SK-N-MC (cell line): ENCODE measurements at regions not wholly inside any gene's neighbourhood (a gene's known extent, or its start where the extent isn't known, plus 50 kb on each side); places are given as distances from the start of the nearest gene placed in this dataset.
A peak's percentile ranks its signal among the peaks of the same experiment; 100 is the strongest.

Experiments
- DNase-seq: peaks from one replicate; pipeline ENCODE4 v3.0.0-alpha.2; 2011; ENCODE audit warnings: low read depth, low spot score
- H3K27ac ChIP-seq: fragments of 200-600 bp; sonication (generic); 2 replicates; pipeline ENCODE4 v1.5.1; 2016; ENCODE audit warnings: mixed run types
- H3K36me3 ChIP-seq: fragments of 200-600 bp; sonication (generic); 2 replicates; pipeline ENCODE4 v1.6.1; 2017; ENCODE audit warnings: antibody characterized with exemption, low read length, mixed read lengths; ENCODE audit not compliant: insufficient read depth
- H3K4me3 ChIP-seq: fragments of 200-600 bp; sonication (generic); 2 replicates; pipeline ENCODE4 v1.5.1; 2016
- H3K9ac ChIP-seq: fragments of 200-600 bp; sonication (generic); 2 replicates; pipeline ENCODE4 v1.8.0; 2017; ENCODE audit warnings: mixed run types, mixed read lengths; ENCODE audit not compliant: insufficient read length
- H3K9me3 ChIP-seq: fragments of 200-600 bp; sonication (generic); 2 replicates; pipeline ENCODE4 v1.6.1; 2017; ENCODE audit warnings: low read depth, mild to moderate bottlenecking, antibody characterized with exemption, low read length, moderate library complexity, mixed read lengths
- EZH2 ChIP-seq: fragments of 200-600 bp; sonication (generic); IDR thresholded peaks from one replicate; pipeline ENCODE4 v1.6.1; 2017; ENCODE audit warnings: antibody characterized with exemption
- FOXP2 ChIP-seq: optimal IDR thresholded peaks from 2 replicates; pipeline ENCODE3; 2011; ENCODE audit warnings: mild to moderate bottlenecking, moderate library complexity; ENCODE audit not compliant: insufficient read depth; ENCODE audit errors: extremely low read length, control extremely low read depth
- POLR2AphosphoS5 ChIP-seq: IDR thresholded peaks from 2 replicates; pipeline ENCODE4 v1.6.1; 2012; ENCODE audit warnings: mild to moderate bottlenecking, low read depth, low read length, borderline replicate concordance

DNA sequence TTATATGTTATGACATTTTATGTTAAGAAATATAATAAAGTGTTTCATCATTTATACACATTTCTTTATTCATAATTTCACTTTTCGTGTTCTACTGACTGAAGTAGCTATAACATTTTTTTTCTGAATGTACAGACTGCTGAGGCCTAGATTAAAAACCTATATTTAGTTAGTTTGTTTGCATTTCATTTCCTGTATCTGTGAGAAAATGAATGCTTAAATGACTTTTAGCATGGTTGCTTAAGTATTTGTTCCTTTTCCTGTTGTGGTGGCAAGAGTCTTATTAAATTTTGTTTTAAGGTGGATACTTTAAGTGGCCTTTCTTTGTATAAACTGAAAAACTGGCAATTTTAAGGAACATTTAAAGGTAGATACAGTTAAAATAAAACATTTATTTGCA is 779.7 kb upstream of the MAN1A1 start:
- Histone ChIP-seq H3K9me3 (no peaks in the 10 kb centered on the region), H3K27ac (peak overlapping the region; percentile 71), H3K36me3 (no peaks in the 10 kb centered on the region), H3K9ac (no peak overlapping the region), H3K4me3 (no peak overlapping the region)
- peak; percentile 53 for DNase-seq
- TF ChIP-seq POLR2AphosphoS5 (no peak), FOXP2 (no peak), EZH2 (no peak)

DNA sequence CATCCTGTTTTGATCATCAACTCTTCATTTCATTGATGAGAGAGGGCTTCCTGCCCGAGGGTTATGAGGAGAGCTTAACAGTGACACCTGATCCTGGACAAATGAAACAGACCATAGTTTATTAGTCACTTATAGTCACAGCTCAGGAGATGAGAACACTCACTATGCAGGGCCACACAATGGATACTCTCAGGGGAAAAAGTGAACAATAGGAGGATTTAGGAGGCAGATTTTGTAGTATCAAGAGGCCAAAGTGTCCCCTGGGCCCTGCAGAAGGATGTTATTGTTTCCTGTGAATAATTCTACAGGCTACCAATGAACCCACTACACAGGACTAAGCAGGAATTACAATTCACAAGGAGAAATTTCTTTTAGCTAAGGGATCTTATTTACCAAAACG is 772.8 kb upstream of the MAN1A1 start:
- no peak for DNase-seq
- H3K9me3 ChIP-seq, result no peaks in the 10 kb centered on the region
- H3K9ac ChIP-seq, result no peak overlapping the region
- no peak for TF ChIP-seq EZH2
- TF ChIP-seq FOXP2, result no peak
- TF ChIP-seq POLR2AphosphoS5, result no peak
- no peak overlapping the region for H3K27ac ChIP-seq
- no peak overlapping the region for H3K4me3 ChIP-seq
- H3K36me3 ChIP-seq, result no peaks in the 10 kb centered on the region

DNA sequence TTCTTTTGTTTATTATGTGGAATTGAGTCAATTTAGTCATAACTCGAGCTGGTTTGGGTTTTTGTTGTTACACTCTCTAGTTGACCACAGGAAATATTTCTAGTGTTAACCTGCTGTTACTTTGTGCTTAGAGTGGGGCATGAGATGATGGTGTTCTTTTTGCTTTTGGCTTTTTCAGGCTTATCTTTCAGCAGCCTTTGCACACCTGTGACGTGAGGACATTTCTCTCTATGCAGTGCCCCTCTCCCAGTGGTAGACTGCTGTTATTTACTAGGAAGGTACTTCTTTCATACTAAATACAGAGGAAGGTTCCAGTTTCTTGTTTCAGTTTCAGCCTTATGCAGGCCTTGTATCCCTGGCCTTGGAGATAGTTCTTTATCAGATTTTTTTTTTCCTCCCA is 766.8 kb upstream of the MAN1A1 start:
- Histone ChIP-seq H3K27ac (no peak overlapping the region), H3K9ac (no peak overlapping the region), H3K36me3 (no peaks in the 10 kb centered on the region), H3K9me3 (no peaks in the 10 kb centered on the region; the same call in 1 of the 2 replicates), H3K4me3 (no peak overlapping the region)
- DNase-seq, result no peak
- TF ChIP-seq POLR2AphosphoS5 (no peak), EZH2 (no peak), FOXP2 (no peak)

GRCh38 chr6:120112980-120113379 is 763.4 kb upstream of the MAN1A1 start:
- Histone ChIP-seq H3K4me3 (no peak overlapping the region), H3K36me3 (no peaks in the 10 kb centered on the region), H3K9me3 (no peaks in the 10 kb centered on the region; the same call in 1 of the 2 replicates), H3K27ac (no peak overlapping the region), H3K9ac (no peak overlapping the region)
- TF ChIP-seq POLR2AphosphoS5 (no peak), FOXP2 (no peak), EZH2 (no peak)
- DNase-seq, result no peak

DNA sequence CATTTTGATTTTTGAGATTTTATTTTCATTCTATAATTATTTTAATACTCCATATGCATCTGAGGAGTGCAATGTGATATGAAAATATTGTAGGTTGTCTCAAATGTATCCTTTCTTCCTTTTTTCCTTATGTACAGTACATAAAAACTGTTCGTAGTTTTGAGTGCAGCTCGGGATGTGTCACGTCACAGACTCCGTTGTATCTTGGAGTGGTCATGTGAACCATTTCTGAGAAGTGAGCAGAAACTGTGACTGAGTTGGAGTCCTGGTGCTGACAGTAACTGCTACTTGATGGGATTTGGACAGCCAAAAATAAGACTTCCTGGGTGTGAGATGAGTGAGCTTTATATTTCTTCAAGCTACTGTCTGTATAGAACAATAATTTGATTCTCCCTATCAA is 761.4 kb upstream of the MAN1A1 start:
- H3K4me3 ChIP-seq, result no peak overlapping the region
- H3K36me3 ChIP-seq, result no peaks in the 10 kb centered on the region
- DNase-seq, result no peak
- H3K9me3 ChIP-seq, result no peaks in the 10 kb centered on the region; the same call in 1 of the 2 replicates
- TF ChIP-seq POLR2AphosphoS5, result no peak
- TF ChIP-seq FOXP2, result no peak
- no peak for TF ChIP-seq EZH2
- no peak overlapping the region for H3K27ac ChIP-seq
- no peak overlapping the region for H3K9ac ChIP-seq

GRCh38 chr6:120108061-120108795 is 758.7 kb upstream of the MAN1A1 start:
- TF ChIP-seq FOXP2 (no peak), EZH2 (no peak), POLR2AphosphoS5 (no peak)
- Histone ChIP-seq H3K9ac (no peak overlapping the region), H3K36me3 (no peaks in the 10 kb centered on the region), H3K4me3 (no peak overlapping the region), H3K9me3 (no peaks in the 10 kb centered on the region; the same call in 1 of the 2 replicates), H3K27ac (no peak overlapping the region)
- no peak for DNase-seq

DNA sequence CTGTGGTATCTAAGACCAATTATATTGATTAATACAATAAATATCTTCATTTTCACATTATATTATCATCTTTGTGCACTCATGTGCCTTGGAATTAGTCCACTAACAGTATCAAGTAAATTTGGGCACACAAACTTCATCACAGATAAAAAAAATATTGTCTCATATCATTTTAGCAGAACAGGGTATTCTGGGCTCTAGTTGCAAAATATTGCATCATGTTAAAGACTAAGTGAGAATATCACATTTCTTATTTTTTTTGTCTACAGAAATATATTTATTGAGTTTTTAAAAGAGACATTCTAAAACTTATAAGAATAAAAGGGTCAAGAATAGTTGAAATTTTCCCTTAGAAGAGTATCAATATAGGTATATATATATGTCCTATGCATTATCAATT is 754.1 kb upstream of the MAN1A1 start:
- H3K36me3 ChIP-seq, result no peaks in the 10 kb centered on the region
- H3K4me3 ChIP-seq, result no peak overlapping the region
- no peak overlapping the region for H3K27ac ChIP-seq
- H3K9me3 ChIP-seq, result no peaks in the 10 kb centered on the region
- no peak for DNase-seq
- no peak overlapping the region for H3K9ac ChIP-seq
- TF ChIP-seq FOXP2 (no peak), POLR2AphosphoS5 (no peak), EZH2 (no peak)

DNA sequence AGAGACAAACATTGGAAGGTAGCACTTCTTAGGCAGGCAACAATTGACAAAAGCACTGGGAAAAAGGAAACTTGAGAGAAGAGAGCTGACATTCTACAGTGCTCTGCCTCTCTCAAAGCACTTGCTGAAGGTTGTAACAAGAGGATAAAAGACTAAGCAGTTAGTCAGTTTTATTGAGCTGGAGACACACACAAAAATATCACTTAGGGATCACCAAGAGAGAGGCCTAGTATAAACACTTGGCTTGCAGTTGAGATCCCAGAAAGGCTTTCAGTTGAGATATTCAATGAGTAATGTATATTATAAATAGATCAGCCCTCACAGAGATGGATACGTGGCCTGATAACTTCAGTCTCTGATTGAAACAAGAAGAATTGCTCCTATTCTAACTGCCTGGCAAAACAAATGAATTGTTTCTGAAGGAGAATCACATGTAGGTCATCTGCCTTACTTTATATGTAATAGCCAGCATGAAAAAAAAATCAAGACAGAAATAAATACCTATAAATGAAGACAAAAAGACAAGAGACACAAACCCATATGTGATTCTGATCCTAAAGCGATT is 747.2 kb upstream of the MAN1A1 start:
- DNase-seq, result no peak
- no peak overlapping the region for H3K4me3 ChIP-seq
- no peaks in the 10 kb centered on the region for H3K36me3 ChIP-seq
- no peaks in the 10 kb centered on the region for H3K9me3 ChIP-seq
- H3K27ac ChIP-seq, result no peak overlapping the region
- no peak overlapping the region for H3K9ac ChIP-seq
- TF ChIP-seq EZH2 (no peak), POLR2AphosphoS5 (no peak)

DNA sequence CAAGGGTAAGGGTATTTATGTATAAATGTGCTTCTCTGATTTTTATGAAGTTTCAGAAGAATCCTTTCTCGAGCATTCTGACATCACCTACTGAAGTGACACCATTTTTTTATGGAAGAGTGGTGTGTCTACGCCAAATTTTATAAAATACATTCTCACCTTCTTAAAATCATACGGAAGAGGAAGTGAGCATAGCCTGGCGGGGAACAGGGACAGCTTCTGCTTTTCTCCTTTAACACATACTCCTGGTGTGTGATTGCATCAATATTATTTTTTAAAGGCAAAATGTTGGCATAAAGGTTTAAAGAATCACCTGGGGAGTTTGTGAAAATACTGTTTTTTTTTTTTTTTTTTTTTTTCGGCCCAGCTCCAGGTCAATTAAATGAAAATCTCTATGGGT is 733.6 kb upstream of the MAN1A1 start:
- Histone ChIP-seq H3K36me3 (no peaks in the 10 kb centered on the region), H3K4me3 (no peak overlapping the region), H3K27ac (no peak overlapping the region), H3K9me3 (no peaks in the 10 kb centered on the region), H3K9ac (no peak overlapping the region)
- TF ChIP-seq EZH2, result no peak
- TF ChIP-seq FOXP2, result no peak
- TF ChIP-seq POLR2AphosphoS5, result no peak
- no peak for DNase-seq
